ENCODE measurements at regions not wholly inside any gene's neighbourhood (a gene's known extent, or its start where the extent isn't known, plus 50 kb on each side); places are given as distances from the start of the nearest gene placed in this dataset.

GRCh38 chr3:14307656-14308302 is 94.6 kb upstream of the SLC6A6 start:
- no peak for DNase-seq (ENCODE audit: low spot score)

GRCh38 chr3:14311729-14312128 is 90.7 kb upstream of the SLC6A6 start:
- DNase-seq (ENCODE audit: low spot score), result no peak

- DNase-seq (ENCODE audit: low spot score), result no peak
Measured at GRCh38 chr3:14312375-14312774, 90.0 kb upstream of the SLC6A6 start.

DNA sequence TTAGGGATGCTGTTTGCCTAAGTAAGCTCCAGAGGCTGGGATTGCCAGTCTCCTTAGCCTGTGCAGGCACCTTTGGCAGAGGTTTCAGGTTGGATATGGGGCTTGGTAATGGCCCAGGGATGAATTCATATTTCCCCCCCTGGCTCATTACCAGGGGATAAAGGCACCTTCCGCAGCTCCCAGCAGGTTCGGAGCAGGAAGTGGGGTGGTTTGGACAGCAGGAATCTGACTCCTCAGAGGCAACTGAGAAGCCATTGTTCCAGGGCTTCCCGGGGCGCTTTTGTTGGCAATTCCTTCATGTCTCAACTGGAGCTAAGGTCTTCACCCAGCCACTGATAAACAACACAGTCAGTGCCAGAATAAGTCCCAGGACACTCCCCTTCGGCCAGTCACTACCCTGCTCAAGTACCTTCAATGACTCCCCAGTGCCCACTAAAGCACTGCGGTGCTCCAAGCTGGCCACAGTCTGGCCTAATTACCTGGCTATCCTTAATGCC is 85.3 kb upstream of the SLC6A6 start:
- DNase-seq (ENCODE audit: low spot score), result no peak

- DNase-seq (ENCODE audit: low spot score), result no peak
Measured at GRCh38 chr3:14318646-14319045, 83.8 kb upstream of the SLC6A6 start.

- DNase-seq (ENCODE audit: low spot score), result peak; percentile 53
Measured at GRCh38 chr3:14319654-14320182, 82.7 kb upstream of the SLC6A6 start.

DNA sequence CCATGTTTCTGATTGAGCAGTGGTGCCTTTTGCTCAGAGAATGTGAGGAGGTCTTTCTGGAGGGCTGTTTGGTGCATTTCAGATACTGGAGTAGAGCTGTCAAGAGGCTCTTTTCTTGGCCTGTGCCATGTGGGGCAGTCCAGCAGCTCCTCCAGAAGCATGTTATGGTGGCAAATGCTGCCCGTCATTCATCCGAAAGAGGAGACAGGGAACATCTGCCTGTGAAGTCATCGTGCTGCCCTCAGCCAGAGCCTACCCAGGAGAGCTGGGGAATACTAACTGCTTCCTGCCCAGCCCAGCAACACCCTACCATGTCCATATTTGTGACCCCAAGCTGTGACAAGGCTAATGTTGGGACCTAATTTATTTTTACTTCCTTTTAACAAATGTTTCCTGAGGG is 82.2 kb upstream of the SLC6A6 start:
- no peak for DNase-seq (ENCODE audit: low spot score)

DNA sequence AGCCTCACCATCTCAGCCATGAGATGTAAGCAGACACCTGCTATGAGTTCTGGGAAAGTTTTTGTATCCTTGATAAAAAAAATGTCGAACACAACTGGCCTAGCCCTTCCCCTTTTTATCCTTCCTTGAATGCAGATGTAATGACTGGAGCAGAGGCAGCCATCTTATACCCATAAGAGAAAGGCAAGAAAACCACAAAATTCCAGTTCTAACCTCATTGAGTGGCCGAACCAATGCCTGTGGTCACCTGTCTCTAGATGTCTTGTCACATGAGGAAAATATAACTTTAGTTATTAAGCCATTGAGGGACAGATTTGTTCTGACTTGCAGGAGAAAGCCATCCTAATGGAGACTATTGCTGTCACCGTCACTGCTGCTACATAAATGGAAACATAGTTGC is 80.4 kb upstream of the SLC6A6 start:
- no peak for DNase-seq (ENCODE audit: low spot score)

DNA sequence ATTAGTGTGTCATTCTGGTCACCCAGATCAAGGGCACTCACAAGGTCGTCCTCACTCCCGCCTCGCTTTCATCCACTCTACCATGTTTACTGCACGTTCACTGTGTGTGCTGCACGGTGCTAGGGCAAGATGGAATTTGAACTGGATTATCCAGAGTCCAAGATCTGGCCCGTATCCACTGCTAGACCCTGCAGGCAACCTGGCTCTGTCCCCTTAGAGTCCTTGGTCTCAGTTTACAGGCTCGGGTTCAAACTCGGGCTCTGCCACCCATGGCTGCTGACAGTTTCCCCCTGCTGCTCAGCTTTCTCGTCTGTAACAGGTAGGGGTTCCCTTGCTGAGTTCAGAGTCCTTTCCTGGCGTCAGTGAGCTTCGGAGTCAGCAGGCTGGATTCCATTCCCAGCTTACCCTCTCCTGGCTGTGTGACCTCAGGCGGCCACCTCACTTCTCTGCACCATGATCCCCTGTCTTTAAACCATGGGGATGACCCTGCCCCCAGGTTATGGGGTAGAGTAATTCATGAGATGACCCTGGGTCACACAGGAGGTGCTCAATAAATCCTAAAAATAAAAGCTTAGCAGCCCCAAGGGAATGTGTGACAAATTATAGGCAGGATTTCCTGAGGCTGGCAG is 79.6 kb upstream of the SLC6A6 start:
- DNase-seq (ENCODE audit: low spot score), result no peak

DNA sequence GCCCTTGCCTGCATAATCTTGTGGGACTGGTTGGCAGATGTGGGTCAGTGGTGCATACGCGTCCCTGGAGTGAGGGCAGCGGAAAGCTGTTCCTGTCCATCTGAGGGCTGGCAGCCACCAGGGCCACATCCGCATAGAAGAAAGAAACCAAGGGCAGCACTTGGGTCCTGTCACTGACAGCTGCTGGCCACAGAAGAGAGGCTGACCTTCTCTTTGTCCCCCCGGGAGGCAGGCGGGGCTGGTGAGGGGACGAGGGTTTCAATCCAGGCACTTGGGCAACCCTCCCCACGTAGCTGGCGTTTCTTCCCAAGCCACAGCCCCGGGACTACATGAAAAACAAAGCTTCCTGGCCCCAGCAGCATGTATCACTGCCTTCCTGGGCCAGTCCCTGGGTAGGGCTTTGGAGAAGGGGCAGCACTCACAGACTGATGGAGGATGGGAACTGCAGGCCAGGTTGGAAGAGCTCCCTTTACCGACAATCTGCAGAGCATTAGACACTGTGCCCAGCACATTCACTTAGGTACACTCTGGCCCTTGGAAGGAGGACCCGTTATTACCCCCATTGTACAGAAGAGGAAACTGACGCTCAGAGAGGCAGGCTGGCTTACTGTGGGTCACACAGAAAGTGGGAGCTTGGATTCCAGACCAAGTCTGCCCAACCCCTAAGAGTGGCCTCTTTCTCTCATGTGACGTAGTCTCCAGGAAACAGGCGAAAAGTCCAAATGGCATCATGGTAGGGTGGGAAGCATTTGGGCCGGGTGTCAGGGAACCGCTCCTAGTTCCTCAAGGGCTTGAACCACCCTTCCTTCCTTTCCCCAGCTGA is 78.8 kb upstream of the SLC6A6 start:
- DNase-seq (ENCODE audit: low spot score), result no peak

GRCh38 chr3:14324224-14324944 is 78.0 kb upstream of the SLC6A6 start:
- no peak for DNase-seq (ENCODE audit: low spot score)

DNA sequence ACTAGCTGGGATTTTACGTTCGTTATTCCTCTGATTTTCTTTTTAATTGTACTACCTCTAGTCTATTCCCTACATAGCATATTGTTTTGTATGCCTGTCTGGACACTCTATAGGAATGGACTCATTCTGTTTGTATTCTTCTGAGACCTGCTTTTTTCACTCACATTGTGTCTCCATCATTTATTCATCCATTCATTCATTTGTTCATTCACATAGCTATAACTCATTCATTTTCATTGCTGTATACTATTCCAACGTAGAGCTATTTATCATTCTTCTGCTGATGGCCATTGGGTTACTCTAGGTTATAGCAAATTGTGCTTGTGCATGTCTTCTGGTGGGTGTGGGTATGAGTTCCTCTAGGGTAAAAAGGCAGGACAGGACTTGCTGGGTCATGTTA is 74.0 kb upstream of the SLC6A6 start:
- DNase-seq (ENCODE audit: low spot score), result no peak

GRCh38 chr3:14329116-14329830 is 73.1 kb upstream of the SLC6A6 start:
- no peak for DNase-seq (ENCODE audit: low spot score)

- no peak for DNase-seq (ENCODE audit: low spot score)
Measured at GRCh38 chr3:14329842-14330241, 72.6 kb upstream of the SLC6A6 start.

DNA sequence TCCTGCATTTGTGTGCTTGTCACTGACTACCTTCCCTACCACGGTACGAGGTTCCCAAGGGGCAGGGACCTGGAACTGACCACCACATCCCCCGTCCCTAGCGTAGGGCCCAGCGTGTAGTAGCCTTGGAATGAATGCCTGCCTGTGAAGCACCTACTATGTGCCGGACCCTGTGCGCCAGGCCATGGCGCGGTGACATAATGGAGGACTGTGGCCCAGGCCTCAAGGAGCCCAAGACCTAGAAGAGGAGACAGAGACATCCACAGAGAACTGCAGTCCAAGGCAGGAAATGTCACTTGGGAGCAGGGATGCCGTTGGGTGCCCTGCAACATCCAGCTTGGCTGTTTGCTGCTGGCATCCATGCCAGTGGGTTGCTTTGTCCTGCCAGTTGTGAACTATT is 71.9 kb upstream of the SLC6A6 start:
- no peak for DNase-seq (ENCODE audit: low spot score)

- no peak for DNase-seq (ENCODE audit: low spot score)
Measured at GRCh38 chr3:14331251-14331650, 71.2 kb upstream of the SLC6A6 start.

DNA sequence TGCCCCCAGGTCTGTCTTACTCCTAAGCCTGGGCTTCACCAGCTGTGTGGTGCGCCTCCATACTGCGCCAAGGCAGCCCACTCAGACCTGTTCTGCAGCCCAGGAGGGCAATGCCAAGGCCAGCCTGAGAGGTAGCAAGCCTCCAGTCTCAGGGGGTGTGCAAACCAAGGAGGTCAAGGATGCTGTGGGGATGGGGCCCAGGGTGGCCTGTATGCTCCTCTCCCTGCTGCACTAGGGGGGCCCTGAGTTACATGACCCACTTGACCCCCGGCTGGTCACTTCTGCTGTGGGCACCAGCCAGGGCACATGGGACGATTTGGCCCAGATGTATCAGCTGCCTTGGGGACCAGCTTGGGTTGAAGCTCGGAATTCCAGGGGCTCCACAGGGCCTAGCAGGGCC is 70.0 kb upstream of the SLC6A6 start:
- no peak for DNase-seq (ENCODE audit: low spot score)

DNA sequence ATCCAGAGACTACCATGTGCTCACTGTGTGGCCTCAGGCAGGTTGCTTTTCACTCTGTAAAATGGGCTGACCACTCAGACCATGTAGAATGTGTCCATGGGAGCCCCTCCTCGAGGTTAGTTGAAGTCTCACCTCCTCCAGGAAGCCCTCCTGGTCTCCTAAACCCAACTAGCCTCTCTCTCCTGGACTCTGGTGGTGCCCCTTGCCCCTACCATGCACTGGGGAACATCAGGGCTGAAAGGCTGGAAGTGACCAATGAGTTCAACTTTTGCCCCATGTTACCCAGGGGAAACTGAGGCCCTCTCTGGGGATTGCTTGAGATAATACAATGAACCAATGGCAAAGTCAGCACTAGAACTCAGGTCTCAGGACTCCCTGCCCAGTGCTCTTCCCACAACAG is 69.2 kb upstream of the SLC6A6 start:
- no peak for DNase-seq (ENCODE audit: low spot score)

GRCh38 chr3:14333621-14334020 is 68.8 kb upstream of the SLC6A6 start:
- DNase-seq (ENCODE audit: low spot score), result no peak

DNA sequence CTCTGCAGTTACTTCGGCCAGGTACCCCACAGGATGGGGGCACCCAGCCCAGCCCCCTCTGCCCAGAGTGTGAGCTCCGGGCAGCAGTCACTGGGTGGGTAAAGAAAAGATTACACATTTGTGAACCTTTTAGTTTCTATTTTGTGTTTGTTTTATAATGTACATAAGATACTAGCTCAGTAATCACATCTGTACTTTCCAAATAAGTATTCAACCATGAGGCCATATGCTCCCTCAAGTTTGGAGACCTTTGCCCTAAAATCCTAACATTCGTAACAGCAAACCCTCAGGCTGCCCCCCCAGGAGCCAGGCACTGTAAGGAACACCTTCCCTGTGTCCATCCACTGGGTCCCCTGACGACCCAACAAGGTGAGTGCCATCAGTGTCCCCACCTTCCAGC is 68.3 kb upstream of the SLC6A6 start:
- DNase-seq (ENCODE audit: low spot score), result no peak

DNA sequence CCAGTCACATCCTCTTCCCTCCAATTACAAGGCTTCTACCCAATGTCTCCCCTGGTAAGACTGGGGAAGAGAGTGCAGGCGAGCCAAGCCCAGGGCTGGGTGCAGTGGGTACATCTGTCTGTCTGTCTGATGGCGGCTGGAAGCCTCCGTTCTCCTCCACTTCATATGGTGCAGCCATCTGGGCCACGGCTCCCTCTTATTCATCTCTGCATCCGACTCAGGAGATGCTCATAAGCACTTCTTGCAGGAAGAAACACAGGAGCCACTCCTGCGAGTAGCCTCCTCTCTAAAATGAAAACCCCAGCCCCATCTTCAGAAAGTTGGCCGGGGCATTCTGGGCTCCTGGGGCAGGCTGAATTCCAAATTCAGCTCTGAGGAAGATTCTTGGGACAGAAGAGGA is 67.5 kb upstream of the SLC6A6 start:
- no peak for DNase-seq (ENCODE audit: low spot score)

All from SK-N-DZ (cell line).